ENCODE measurements at regions not wholly inside any gene's neighbourhood (a gene's known extent, or its start where the extent isn't known, plus 50 kb on each side); places are given as distances from the start of the nearest gene placed in this dataset.

- TF ChIP-seq, protein P1, sequence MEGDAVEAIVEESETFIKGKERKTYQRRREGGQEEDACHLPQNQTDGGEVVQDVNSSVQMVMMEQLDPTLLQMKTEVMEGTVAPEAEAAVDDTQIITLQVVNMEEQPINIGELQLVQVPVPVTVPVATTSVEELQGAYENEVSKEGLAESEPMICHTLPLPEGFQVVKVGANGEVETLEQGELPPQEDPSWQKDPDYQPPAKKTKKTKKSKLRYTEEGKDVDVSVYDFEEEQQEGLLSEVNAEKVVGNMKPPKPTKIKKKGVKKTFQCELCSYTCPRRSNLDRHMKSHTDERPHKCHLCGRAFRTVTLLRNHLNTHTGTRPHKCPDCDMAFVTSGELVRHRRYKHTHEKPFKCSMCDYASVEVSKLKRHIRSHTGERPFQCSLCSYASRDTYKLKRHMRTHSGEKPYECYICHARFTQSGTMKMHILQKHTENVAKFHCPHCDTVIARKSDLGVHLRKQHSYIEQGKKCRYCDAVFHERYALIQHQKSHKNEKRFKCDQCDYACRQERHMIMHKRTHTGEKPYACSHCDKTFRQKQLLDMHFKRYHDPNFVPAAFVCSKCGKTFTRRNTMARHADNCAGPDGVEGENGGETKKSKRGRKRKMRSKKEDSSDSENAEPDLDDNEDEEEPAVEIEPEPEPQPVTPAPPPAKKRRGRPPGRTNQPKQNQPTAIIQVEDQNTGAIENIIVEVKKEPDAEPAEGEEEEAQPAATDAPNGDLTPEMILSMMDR (IDR thresholded peaks at IDR 0.05; ENCODE audit: control extremely low read depth, extremely low read depth, low read depth, missing control alignments): no peak
- POLR2A ChIA-PET: no interaction called here
- CTCF ChIA-PET: interaction anchor here (1.5 kb wide), 1 partner anchor 8 kb away, joined by 5 read pairs; no protein-coding TSS in a partner anchor
- no peak for DNase-seq (ENCODE audit: extremely low spot score)
Observed at GRCh38 chr13:85334187-85334586, 465.0 kb downstream of the SLITRK6 start.

- DNase-seq (ENCODE audit: extremely low spot score): no peak
- TF ChIP-seq, protein P1 (IDR thresholded peaks at IDR 0.05; ENCODE audit: control extremely low read depth, extremely low read depth, low read depth, missing control alignments): no peak
Observed at GRCh38 chr13:85333506-85334020, 465.7 kb downstream of the SLITRK6 start.

GRCh38 chr13:85332615-85333014 lies 466.6 kb downstream of the SLITRK6 start:
- TF ChIP-seq, protein P1 (IDR thresholded peaks at IDR 0.05; ENCODE audit: control extremely low read depth, extremely low read depth, low read depth, missing control alignments): no peak
- no peak for DNase-seq (ENCODE audit: extremely low spot score)
- ChIA-PET POLR2A (no interaction called here), CTCF (interaction anchor here (1.0 kb wide), 1 partner anchor 12 kb away, joined by 3 read pairs; no protein-coding TSS in a partner anchor)

More at GRCh38 chr13:85333506-85334020, 465.7 kb downstream of the SLITRK6 start:
- ChIA-PET CTCF (no interaction called here), POLR2A (no interaction called here)

DNA sequence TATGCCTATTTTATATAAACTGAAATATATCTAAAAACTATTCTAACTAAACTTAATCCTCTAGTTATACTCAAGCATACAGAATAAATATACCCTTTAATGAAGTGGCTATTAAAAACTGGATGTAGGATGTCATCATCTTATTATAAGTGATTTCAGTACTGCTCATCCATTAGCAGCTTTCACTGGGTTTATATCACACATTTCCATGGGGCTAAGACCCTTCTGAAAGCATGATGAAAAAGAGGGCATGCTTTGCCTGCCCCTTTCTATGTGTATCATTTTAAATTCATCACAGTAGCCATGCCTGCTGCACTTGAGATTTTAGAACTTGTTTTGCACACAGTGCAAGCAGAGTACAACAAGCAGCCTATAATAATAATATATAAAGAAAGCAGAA lies 477.5 kb downstream of the SLITRK6 start:
- POLR2A ChIA-PET: no interaction called here
- TF ChIP-seq, protein P1 (IDR thresholded peaks at IDR 0.05; ENCODE audit: control extremely low read depth, extremely low read depth, low read depth, missing control alignments): no peak
- CTCF ChIA-PET: interaction anchor here (0.8 kb wide), 1 partner anchor 8 kb away, joined by 3 read pairs; no protein-coding TSS in a partner anchor

DNA sequence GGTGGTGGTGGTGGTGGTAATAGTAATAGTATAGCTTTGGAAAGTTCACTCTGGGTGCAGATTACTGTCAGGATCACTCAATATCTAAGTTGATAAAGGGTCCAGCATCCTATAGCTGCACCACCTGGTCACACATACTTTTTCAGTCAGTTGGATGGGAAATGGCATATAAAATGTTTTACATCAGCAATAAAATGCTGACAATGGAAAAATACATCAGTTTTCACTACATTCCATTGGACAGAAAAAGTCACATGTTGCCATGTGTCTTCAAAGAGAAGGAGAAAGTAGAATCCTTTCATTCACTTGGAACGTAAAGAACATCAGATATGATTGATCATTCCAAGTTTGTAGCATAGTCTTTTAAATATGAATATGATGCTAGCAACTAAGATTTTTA lies 481.4 kb downstream of the SLITRK6 start:
- TF ChIP-seq, protein P1 (IDR thresholded peaks at IDR 0.05; ENCODE audit: control extremely low read depth, extremely low read depth, low read depth, missing control alignments): no peak
- POLR2A ChIA-PET: no interaction called here
- no peak for DNase-seq (ENCODE audit: extremely low spot score)
- CTCF ChIA-PET: no interaction called here

More for the DNA sequence above, 477.5 kb downstream of the SLITRK6 start:
- DNase-seq (ENCODE audit: extremely low spot score): no peak

DNA sequence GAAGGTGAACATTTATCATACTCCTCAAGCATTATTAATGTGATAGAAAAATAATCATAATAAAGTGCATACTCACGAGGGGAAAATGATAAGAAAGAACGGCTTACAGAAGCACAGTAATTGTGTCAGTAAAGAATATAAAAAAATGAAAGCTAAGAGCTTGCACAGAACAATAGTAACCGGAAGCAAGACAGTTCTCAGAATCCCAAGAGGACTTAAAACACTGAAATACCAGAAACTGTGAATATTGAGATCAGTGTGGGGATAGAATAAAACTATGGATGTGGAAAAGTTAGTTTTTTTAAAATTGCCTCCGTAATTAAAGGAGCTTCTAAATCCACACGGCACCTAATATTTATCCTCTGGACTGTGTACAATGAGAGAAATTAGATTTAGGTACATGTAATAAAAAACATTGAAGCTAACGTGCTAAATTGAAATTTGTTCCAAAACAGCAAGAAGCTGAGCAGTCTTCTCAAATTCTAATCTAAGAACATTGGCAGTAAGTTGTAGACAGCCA lies 482.7 kb downstream of the SLITRK6 start:
- ChIA-PET POLR2A (no interaction called here), CTCF (interaction anchor here (1.2 kb wide), 1 partner anchor 19 kb away, joined by 3 read pairs; no protein-coding TSS in a partner anchor)
- no peak for DNase-seq (ENCODE audit: extremely low spot score)
- TF ChIP-seq, protein P1 (IDR thresholded peaks at IDR 0.05; ENCODE audit: control extremely low read depth, extremely low read depth, low read depth, missing control alignments): no peak

All from GM10248 (cell line).